ENCODE measurements at regions not wholly inside any gene's neighbourhood (a gene's known extent, or its start where the extent isn't known, plus 50 kb on each side); places are given as distances from the start of the nearest gene placed in this dataset.

- H3K4me1 Mint-ChIP-seq (ENCODE audit: low read depth, unreplicated experiment), result no peaks in the 10 kb centered on the region
- TF ChIP-seq CTCF (IDR thresholded peaks at IDR 0.05; ENCODE audit: partially characterized antibody, unreplicated experiment), result no peak
- H3K27ac Mint-ChIP-seq (ENCODE audit: unreplicated experiment), result no peak overlapping the region
- H3K9me3 Mint-ChIP-seq (ENCODE audit: unreplicated experiment), result no peaks in the 10 kb centered on the region
- H3K36me3 Mint-ChIP-seq (ENCODE audit: unreplicated experiment), result no peaks in the 10 kb centered on the region
- no peak overlapping the region for H3K4me3 Mint-ChIP-seq (ENCODE audit: unreplicated experiment)
- DNase-seq, result no peak
- no peaks in the 10 kb centered on the region for H3K27me3 Mint-ChIP-seq (ENCODE audit: unreplicated experiment)
Observed at GRCh38 chr20:24734139-24734538, 214.9 kb upstream of the CST7 start.

GRCh38 chr20:24735263-24735662 lies 213.8 kb upstream of the CST7 start:
- no peaks in the 10 kb centered on the region for H3K36me3 Mint-ChIP-seq (ENCODE audit: unreplicated experiment)
- no peaks in the 10 kb centered on the region for H3K4me1 Mint-ChIP-seq (ENCODE audit: low read depth, unreplicated experiment)
- DNase-seq, result no peak
- H3K27ac Mint-ChIP-seq (ENCODE audit: unreplicated experiment), result no peak overlapping the region
- no peaks in the 10 kb centered on the region for H3K9me3 Mint-ChIP-seq (ENCODE audit: unreplicated experiment)
- no peak overlapping the region for H3K4me3 Mint-ChIP-seq (ENCODE audit: unreplicated experiment)
- no peak for TF ChIP-seq CTCF (IDR thresholded peaks at IDR 0.05; ENCODE audit: partially characterized antibody, unreplicated experiment)
- no peaks in the 10 kb centered on the region for H3K27me3 Mint-ChIP-seq (ENCODE audit: unreplicated experiment)

DNA sequence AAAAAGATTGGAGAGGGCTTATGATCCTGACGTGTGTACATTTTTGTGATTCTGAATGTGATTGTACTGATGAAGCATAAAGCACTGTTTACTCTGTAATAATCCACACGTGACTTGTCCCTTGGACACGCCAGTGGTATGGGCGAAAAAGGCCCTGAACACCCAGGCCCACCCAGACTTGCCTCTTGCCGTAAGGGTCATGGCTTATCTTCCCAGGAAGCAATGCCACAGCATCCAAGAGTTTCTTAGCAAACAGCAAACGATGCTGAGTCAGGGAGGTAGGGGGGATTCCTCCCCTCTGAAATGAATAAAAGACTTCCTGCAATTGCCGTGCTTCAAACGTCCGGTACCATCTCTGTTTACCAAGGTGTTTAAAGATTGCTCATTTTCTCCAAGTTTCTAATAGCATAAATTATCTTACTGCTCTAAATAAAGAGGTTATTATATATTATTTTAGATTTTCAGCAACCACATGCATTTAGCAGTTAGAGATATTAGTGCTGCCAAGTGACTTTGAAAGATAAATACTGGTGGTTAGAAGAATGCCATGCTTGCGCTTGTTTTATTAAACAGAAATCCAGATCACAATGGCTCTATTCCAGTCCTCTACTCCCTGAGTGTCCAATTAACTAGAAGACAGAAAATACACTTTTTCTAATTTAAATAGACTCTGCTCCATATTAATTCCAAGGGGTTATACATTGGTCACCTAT lies 212.8 kb upstream of the CST7 start:
- DNase-seq, result no peak
- no peak overlapping the region for H3K4me3 Mint-ChIP-seq (ENCODE audit: unreplicated experiment)
- H3K9me3 Mint-ChIP-seq (ENCODE audit: unreplicated experiment), result no peaks in the 10 kb centered on the region
- no peaks in the 10 kb centered on the region for H3K4me1 Mint-ChIP-seq (ENCODE audit: low read depth, unreplicated experiment)
- H3K27ac Mint-ChIP-seq (ENCODE audit: unreplicated experiment), result no peak overlapping the region
- H3K27me3 Mint-ChIP-seq (ENCODE audit: unreplicated experiment), result no peaks in the 10 kb centered on the region
- no peak for TF ChIP-seq CTCF (IDR thresholded peaks at IDR 0.05; ENCODE audit: partially characterized antibody, unreplicated experiment)
- H3K36me3 Mint-ChIP-seq (ENCODE audit: unreplicated experiment), result no peaks in the 10 kb centered on the region

DNA sequence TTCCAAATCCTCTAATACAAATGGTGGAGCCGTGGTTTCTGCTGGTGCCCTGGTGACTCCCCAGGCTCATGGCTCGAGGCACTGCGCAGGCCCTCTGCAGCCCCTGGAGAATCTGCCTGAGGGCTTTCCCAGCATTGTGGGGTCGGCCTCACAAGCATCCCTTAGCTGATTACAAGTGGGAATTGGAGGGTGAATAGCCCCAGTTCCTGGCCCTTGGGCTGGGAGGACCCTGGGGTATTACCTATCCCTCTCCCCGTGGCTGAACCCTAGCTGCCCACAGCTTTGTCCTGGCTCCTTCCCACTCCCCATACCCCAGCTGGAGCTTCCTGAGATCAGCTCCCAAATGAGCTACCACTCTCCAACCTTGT lies 212.2 kb upstream of the CST7 start:
- H3K9me3 Mint-ChIP-seq (ENCODE audit: unreplicated experiment), result no peaks in the 10 kb centered on the region
- no peak overlapping the region for H3K27ac Mint-ChIP-seq (ENCODE audit: unreplicated experiment)
- no peaks in the 10 kb centered on the region for H3K27me3 Mint-ChIP-seq (ENCODE audit: unreplicated experiment)
- no peaks in the 10 kb centered on the region for H3K4me1 Mint-ChIP-seq (ENCODE audit: low read depth, unreplicated experiment)
- no peak overlapping the region for H3K4me3 Mint-ChIP-seq (ENCODE audit: unreplicated experiment)
- no peak for TF ChIP-seq CTCF (IDR thresholded peaks at IDR 0.05; ENCODE audit: partially characterized antibody, unreplicated experiment)
- DNase-seq, result no peak
- no peaks in the 10 kb centered on the region for H3K36me3 Mint-ChIP-seq (ENCODE audit: unreplicated experiment)

- DNase-seq, result no peak
- H3K27ac Mint-ChIP-seq (ENCODE audit: unreplicated experiment), result no peak overlapping the region
- H3K36me3 Mint-ChIP-seq (ENCODE audit: unreplicated experiment), result no peaks in the 10 kb centered on the region
- H3K4me1 Mint-ChIP-seq (ENCODE audit: low read depth, unreplicated experiment), result no peaks in the 10 kb centered on the region
- no peaks in the 10 kb centered on the region for H3K9me3 Mint-ChIP-seq (ENCODE audit: unreplicated experiment)
- H3K27me3 Mint-ChIP-seq (ENCODE audit: unreplicated experiment), result no peaks in the 10 kb centered on the region
- no peak overlapping the region for H3K4me3 Mint-ChIP-seq (ENCODE audit: unreplicated experiment)
- TF ChIP-seq CTCF (IDR thresholded peaks at IDR 0.05; ENCODE audit: partially characterized antibody, unreplicated experiment), result no peak
Observed at GRCh38 chr20:24737212-24737850, 211.7 kb upstream of the CST7 start.

Data from glutamatergic neuron (in vitro differentiated cells).